Activated CD4-positive, alpha-beta T cell treated with anti-CD3 and anti-CD28 coated beads, Interleukin-2, amount 10 ng/mL, durations not matched to agents 7 days and 5 days (primary cell): ENCODE measurements at regions not wholly inside any gene's neighbourhood (a gene's known extent, or its start where the extent isn't known, plus 50 kb on each side); places are given as distances from the start of the nearest gene placed in this dataset.
"Not testable (repeated sequence)": the region's sequence is repeated elsewhere in the genome, so short reads cannot be mapped to it uniquely, and the experiment has no call there.

ENCODE experiments used
- CTCF ChIA-PET: fragments of 350-600 bp; sonication (Branson Sonifier 250); formaldehyde crosslinking; loops from one replicate; lab custom pipeline; 2021; ENCODE audit warnings: antibody characterized with exemption; lab: Charles Lee
- POLR2A ChIA-PET: fragments of 350-600 bp; sonication (Branson Sonifier 250); formaldehyde crosslinking; loops from one replicate; lab custom pipeline; 2021; ENCODE audit warnings: antibody characterized with exemption; lab: Charles Lee
- DNase-seq: peaks from one replicate; pipeline ENCODE4 v3.0.0-alpha.2; 2020
- H3K27ac Mint-ChIP-seq: one replicate; pipeline ENCODE4 v1.8.0; 2021; ENCODE audit warnings: mild to moderate bottlenecking, moderate library complexity, mixed read lengths
- H3K27me3 Mint-ChIP-seq: one replicate; pipeline ENCODE4 v1.8.0; 2021; ENCODE audit warnings: mixed read lengths
- H3K36me3 Mint-ChIP-seq: one replicate; pipeline ENCODE4 v1.8.0; 2021; ENCODE audit warnings: low read depth, mixed read lengths
- H3K4me1 Mint-ChIP-seq: one replicate; pipeline ENCODE4 v1.8.0; 2021; ENCODE audit warnings: mixed read lengths
- H3K4me3 Mint-ChIP-seq: one replicate; pipeline ENCODE4 v1.8.0; 2021; ENCODE audit warnings: mild to moderate bottlenecking, moderate library complexity, mixed read lengths
- H3K9me3 Mint-ChIP-seq: one replicate; pipeline ENCODE4 v1.8.0; 2021; ENCODE audit warnings: mixed read lengths

DNA sequence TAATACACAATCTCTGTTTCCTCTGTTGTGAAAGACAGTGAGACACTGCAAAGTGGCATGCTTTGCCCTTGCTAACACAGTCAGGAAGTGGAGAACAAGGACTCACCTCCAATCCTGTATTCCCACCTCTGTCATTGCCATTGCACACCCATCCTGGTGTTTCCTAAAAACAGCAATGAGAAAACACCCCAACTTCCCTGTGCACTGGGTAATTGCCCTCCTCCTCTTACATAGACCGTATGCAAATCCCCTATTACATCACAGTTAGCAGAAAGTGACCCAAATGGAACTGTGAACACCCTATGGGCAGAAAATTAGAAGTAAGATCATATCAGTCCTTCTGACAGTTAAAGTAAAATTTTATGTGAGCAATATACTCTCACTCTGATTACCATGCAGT, 355.5 kb downstream of the BCL11B start:
- H3K4me3 Mint-ChIP-seq, result no peak overlapping the region
- POLR2A ChIA-PET, result no interaction called here
- DNase-seq, result no peak
- H3K27ac Mint-ChIP-seq, result no peak overlapping the region
- H3K4me1 Mint-ChIP-seq, result peaks cover 30% of the 10 kb centered on the region
- no peaks in the 10 kb centered on the region for H3K27me3 Mint-ChIP-seq
- no peaks in the 10 kb centered on the region for H3K36me3 Mint-ChIP-seq
- no peaks in the 10 kb centered on the region for H3K9me3 Mint-ChIP-seq
- CTCF ChIA-PET, result no interaction called here

DNA sequence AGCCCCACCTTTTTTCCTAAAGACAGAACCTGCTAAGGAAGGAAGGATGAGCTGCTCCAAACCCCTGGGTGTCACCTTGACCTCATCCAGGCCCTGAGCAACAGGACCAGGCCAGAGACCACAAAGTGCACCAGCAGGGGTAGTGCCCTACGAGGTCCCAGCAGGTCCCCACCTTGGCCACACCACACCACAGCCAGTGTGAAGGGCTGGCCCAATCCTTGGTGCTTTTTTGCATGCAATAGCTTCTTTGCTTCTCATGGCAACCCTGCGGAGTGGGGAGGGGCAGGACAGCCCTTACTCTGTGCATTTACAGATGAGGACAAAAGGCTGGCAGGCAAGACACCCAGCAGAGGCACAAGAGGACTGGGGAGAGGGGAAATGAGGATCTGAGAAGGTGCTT, 352.6 kb downstream of the BCL11B start:
- H3K36me3 Mint-ChIP-seq, result peaks cover 5% of the 10 kb centered on the region
- POLR2A ChIA-PET, result no interaction called here
- peaks cover 9% of the 10 kb centered on the region for H3K9me3 Mint-ChIP-seq
- H3K27me3 Mint-ChIP-seq, result no peaks in the 10 kb centered on the region
- peaks cover 7% of the 10 kb centered on the region for H3K4me1 Mint-ChIP-seq
- DNase-seq, result no peak
- no peak overlapping the region for H3K27ac Mint-ChIP-seq
- no peak overlapping the region for H3K4me3 Mint-ChIP-seq
- CTCF ChIA-PET, result interaction anchor here (0.7 to 3.3 kb wide), 4 partner anchors 10 to 269 kb away, joined by 3 to 12 read pairs (median 4); no protein-coding TSS in a partner anchor

DNA sequence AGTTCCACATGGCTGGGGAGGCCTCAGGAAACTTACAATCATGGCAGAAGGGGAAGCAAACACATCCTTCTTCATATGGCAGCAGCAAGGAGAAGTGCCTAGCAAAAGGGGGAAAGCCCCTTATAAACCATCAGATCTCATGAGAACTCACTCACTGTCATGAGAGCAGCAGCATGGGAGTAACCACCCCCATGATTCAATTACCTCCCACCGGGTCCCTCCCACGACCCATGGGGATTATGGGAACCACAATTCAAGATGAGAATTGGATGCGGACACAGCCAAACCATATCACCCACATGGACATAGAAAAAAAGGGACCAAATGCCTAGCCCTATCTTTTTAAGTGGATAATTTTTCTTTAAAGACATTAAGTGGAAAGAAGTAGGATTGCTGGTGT, 350.7 kb downstream of the BCL11B start:
- H3K27me3 Mint-ChIP-seq, H3K27ac Mint-ChIP-seq, H3K4me3 Mint-ChIP-seq, DNase-seq, CTCF ChIA-PET, H3K9me3 Mint-ChIP-seq, H3K36me3 Mint-ChIP-seq, POLR2A ChIA-PET: not testable (repeated sequence)
- peaks cover 20% of the 10 kb centered on the region for H3K4me1 Mint-ChIP-seq

DNA sequence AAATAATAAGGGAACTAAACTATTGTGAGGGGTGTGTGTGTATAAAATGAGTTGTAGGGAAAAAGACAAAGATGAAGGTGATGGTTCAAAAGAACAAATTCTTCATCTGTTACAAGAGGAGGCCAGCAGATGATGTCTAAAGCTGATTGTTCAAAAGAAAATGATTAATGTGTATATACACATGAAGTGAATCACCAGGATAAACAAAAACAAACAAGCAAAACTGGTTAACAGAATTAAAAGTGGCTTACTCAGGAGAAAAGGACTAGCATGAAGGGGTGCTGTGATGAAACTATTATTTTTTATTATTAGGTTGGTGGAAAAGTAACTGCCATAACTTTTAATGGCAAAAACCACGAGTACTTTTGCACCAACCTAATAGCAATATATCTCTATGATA, 348.4 kb downstream of the BCL11B start:
- peaks cover 10% of the 10 kb centered on the region for H3K36me3 Mint-ChIP-seq
- CTCF ChIA-PET, result no interaction called here
- peaks cover 34% of the 10 kb centered on the region for H3K4me1 Mint-ChIP-seq
- H3K4me3 Mint-ChIP-seq, result no peak overlapping the region
- H3K27ac Mint-ChIP-seq, result no peak overlapping the region
- DNase-seq, result no peak
- no peaks in the 10 kb centered on the region for H3K27me3 Mint-ChIP-seq
- peaks cover 11% of the 10 kb centered on the region for H3K9me3 Mint-ChIP-seq
- POLR2A ChIA-PET, result no interaction called here

DNA sequence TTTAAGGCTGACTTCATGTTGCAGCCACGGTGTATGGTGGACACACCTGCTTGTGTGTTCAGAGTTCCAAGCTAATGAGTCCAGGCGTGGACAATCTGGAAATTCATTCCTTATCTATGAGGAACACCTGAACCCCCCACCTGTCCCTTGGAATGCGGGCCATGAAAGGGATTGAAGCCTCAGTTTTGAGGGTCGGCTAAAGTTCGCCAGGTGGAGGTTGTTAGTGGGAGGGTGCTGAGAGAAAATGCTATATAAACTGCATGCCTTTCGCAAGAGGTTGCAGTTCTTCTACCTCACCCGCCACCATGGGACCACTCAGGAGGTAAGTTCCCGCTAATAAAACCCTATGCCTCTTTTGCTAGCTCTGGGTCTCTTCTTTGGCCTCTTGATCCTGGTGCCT, 348.0 kb downstream of the BCL11B start:
- Mint-ChIP-seq H3K4me1 (peaks cover 38% of the 10 kb centered on the region), H3K27ac (no peak overlapping the region), H3K4me3 (no peak overlapping the region), H3K9me3 (peaks cover 13% of the 10 kb centered on the region), H3K27me3 (no peaks in the 10 kb centered on the region), H3K36me3 (peaks cover 10% of the 10 kb centered on the region)
- DNase-seq, result no peak
- ChIA-PET POLR2A (no interaction called here), CTCF (no interaction called here)

DNA sequence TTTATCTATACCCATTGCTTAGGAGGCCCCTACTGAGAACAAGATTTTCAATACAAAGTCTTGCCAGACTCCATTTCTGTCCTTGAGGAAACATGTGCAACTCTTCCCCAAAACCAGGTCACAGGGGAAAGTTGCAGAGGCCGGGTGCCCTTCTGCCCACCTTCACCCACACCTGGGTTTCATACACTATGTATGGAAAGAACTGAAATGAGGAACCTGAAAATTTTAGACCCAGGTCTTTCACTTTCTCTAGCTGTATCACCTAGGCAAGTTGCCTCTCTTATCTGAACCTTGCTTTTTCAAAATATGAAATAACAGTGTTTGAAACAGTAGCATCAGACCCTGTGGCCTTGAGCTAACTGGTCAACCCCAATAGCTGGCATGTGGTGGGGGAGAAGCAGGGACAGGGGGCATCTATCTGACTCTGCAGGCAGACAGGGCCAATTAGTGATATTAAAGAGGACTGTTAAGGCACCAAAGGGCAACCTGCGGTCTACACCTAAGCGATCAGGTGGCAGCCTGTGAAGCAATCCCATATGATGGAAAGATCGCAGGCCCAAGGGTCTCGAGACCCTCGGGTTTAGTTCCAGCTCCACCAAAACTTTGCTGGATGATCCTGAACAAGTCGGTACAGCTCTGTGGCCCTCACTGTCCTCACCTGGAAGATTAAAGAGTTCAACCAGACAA, 346.5 kb downstream of the BCL11B start:
- Mint-ChIP-seq H3K27me3 (no peaks in the 10 kb centered on the region), H3K4me1 (peaks cover 41% of the 10 kb centered on the region), H3K36me3 (peaks cover 10% of the 10 kb centered on the region), H3K4me3 (no peak overlapping the region), H3K27ac (peak overlapping the region; percentile 89), H3K9me3 (peaks cover 15% of the 10 kb centered on the region)
- ChIA-PET POLR2A (no interaction called here), CTCF (interaction anchor here (0.9 to 1.2 kb wide), 3 partner anchors 11 to 27 kb away, joined by 3 to 6 read pairs (median 3); no protein-coding TSS in a partner anchor)
- no peak for DNase-seq

DNA sequence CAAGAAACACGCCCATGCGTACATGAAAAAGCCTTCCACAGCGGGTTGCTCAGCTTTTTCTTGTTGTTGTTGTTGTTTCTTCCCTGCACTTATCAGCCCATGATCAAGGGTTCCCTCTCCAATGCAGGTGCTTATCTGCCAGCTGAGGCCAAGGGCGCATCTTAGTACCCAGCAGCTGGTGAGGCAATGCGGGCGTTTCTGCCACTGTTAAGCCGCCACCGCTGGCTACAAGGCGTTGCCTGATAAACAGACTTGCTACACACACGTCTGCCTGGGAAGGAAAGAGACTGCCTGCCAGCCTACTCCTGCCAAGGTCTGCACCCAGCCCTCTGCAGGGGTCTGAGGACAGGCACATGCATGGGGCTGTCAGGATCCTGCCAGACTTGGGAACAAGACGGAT, 345.9 kb downstream of the BCL11B start:
- H3K27ac Mint-ChIP-seq, result peak overlapping the region; percentile 89
- ChIA-PET CTCF (no interaction called here), POLR2A (no interaction called here)
- H3K4me1 Mint-ChIP-seq, result peaks cover 47% of the 10 kb centered on the region
- peaks cover 18% of the 10 kb centered on the region for H3K9me3 Mint-ChIP-seq
- DNase-seq, result peak; percentile 70
- no peak overlapping the region for H3K4me3 Mint-ChIP-seq
- H3K27me3 Mint-ChIP-seq, result no peaks in the 10 kb centered on the region
- peaks cover 15% of the 10 kb centered on the region for H3K36me3 Mint-ChIP-seq

DNA sequence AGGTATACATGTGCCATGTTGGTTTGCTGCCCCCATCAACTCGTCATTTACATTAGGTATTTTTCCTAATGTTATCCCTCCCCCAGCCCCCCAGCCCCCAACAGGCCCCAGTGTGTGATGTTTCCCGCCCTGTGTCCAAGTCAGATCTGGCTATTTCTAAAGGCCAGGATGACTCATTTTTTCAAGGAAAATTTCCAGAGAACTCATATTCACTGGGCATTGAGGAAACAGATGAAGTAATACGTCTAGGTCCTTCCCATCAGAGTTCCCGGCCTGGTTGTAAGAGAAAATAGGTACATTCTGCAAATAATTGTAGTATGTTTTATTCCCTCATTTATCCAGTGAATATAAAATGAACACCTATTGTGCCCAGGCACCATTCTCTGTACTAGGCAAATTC, 345.2 kb downstream of the BCL11B start:
- CTCF ChIA-PET, result interaction anchor here (0.7 kb wide), 1 partner anchor 720 kb away, joined by 4 read pairs; no protein-coding TSS in a partner anchor
- H3K27ac Mint-ChIP-seq, result peak overlapping the region; percentile 89
- no peak for DNase-seq
- POLR2A ChIA-PET, result no interaction called here
- H3K36me3 Mint-ChIP-seq, result peaks cover 20% of the 10 kb centered on the region
- H3K27me3 Mint-ChIP-seq, result no peaks in the 10 kb centered on the region
- H3K4me1 Mint-ChIP-seq, result peaks cover 54% of the 10 kb centered on the region
- H3K4me3 Mint-ChIP-seq, result no peak overlapping the region
- peaks cover 15% of the 10 kb centered on the region for H3K9me3 Mint-ChIP-seq

DNA sequence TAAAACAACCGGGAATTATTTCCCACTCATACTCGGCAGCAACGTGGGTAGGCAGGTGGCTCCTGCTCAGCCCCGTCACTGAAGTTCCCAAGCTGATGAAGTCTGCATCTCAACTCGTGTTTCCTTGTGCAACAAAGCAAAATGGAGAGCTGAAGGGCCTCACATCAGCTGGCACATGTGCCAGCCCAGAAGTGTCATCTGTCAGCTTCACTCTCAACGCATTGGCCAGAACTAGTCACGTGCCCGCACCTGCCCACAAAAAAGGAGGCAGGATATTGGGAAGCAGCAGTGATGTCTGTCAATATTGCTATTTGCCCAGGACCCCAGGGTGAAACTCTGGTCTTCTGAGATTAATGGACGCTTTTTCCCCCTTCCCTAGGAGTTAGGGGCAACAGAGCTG, 344.0 kb downstream of the BCL11B start:
- peaks cover 20% of the 10 kb centered on the region for H3K36me3 Mint-ChIP-seq
- ChIA-PET CTCF (interaction anchor here (2.0 kb wide), 1 partner anchor 56 kb away, joined by 5 read pairs; no protein-coding TSS in a partner anchor), POLR2A (no interaction called here)
- H3K4me1 Mint-ChIP-seq, result peaks cover 66% of the 10 kb centered on the region
- H3K9me3 Mint-ChIP-seq, result peaks cover 9% of the 10 kb centered on the region
- peak overlapping the region; percentile 28 for H3K27ac Mint-ChIP-seq
- no peak for DNase-seq
- H3K4me3 Mint-ChIP-seq, result no peak overlapping the region
- H3K27me3 Mint-ChIP-seq, result no peaks in the 10 kb centered on the region

DNA sequence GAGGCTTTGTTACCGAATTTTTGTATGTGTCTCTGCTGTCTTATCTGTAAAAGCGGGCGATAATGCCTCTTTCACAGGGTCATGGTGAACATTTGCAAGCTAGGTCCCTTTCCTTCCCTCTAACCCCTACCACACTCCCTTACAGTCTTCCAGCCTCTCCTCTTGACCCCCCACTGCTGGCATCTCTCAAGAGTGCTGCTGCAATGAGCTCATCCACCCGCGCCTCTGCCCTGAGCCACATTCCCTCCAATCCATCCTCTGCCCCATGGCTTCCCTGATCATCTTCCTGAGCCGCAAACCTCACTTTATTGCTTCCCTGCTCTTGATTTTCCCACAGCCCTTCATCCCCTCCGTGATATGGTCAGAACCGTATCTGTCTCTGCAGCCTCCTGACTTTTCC, 343.6 kb downstream of the BCL11B start:
- no peak overlapping the region for H3K27ac Mint-ChIP-seq
- H3K36me3 Mint-ChIP-seq, result peaks cover 22% of the 10 kb centered on the region
- no peak for DNase-seq
- no peaks in the 10 kb centered on the region for H3K27me3 Mint-ChIP-seq
- ChIA-PET CTCF (interaction anchor here (1.4 to 2.0 kb wide), 2 partner anchors 10 to 56 kb away, joined by 5 to 6 read pairs; no protein-coding TSS in a partner anchor), POLR2A (no interaction called here)
- H3K9me3 Mint-ChIP-seq, result peaks cover 9% of the 10 kb centered on the region
- peaks cover 70% of the 10 kb centered on the region for H3K4me1 Mint-ChIP-seq
- H3K4me3 Mint-ChIP-seq, result no peak overlapping the region

DNA sequence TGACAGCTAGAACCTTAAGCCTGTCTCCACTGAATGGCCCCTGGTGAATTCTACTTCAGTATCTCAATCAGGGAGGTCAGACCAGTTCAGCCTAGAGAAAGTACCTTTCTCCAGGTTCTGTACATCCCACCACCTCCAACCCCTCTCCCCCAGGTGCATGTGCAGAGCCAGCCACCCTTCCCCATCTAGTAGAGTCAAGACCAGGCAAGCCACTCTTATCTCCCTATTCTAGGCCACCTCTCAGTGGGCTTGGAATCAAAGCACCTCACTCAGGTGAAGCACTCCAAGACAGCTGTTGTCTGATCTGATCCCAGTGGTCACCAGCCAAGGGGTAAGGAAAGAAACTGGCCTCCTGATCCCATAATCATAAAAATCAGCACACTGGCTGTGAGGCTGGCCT, 340.9 kb downstream of the BCL11B start:
- ChIA-PET POLR2A (no interaction called here), CTCF (interaction anchor here (1.1 to 2.6 kb wide), 3 partner anchors 12 to 485 kb away, joined by 3 to 12 read pairs (median 3); no protein-coding TSS in a partner anchor)
- no peak for DNase-seq
- peaks cover 31% of the 10 kb centered on the region for H3K36me3 Mint-ChIP-seq
- H3K27me3 Mint-ChIP-seq, result no peaks in the 10 kb centered on the region
- peaks cover 76% of the 10 kb centered on the region for H3K4me1 Mint-ChIP-seq
- peak overlapping the region; percentile 95 for H3K27ac Mint-ChIP-seq
- H3K4me3 Mint-ChIP-seq, result no peak overlapping the region
- H3K9me3 Mint-ChIP-seq, result peaks cover 20% of the 10 kb centered on the region

DNA sequence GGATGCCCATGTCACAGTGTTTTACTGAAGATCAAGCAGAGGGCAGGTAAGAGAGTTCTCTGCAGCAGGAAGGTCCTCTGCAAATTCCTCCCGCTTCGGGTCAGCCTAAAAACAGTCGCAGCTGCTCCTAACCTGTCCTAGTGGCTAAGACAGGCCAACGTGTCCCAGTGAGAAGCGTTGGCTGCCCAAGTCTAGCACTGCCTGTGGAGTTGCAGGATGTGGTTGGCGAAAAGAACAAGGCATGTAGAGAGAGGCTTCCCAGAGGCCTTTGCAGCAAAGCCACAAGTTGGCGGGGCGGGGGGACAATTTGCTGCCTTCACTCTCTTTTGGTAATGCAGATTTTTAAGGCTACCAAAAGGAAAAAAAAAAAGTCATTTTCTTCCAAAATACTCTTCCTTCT, 340.1 kb downstream of the BCL11B start:
- Mint-ChIP-seq H3K4me1 (peaks cover 68% of the 10 kb centered on the region), H3K27ac (peak overlapping the region; percentile 95), H3K4me3 (peak overlapping the region; percentile 63), H3K36me3 (peaks cover 31% of the 10 kb centered on the region), H3K9me3 (peaks cover 20% of the 10 kb centered on the region), H3K27me3 (no peaks in the 10 kb centered on the region)
- DNase-seq, result peak; percentile 87
- ChIA-PET CTCF (interaction anchor here (1.4 to 2.6 kb wide), 4 partner anchors 13 to 19 kb away, joined by 3 to 12 read pairs (median 3); no protein-coding TSS in a partner anchor), POLR2A (no interaction called here)

DNA sequence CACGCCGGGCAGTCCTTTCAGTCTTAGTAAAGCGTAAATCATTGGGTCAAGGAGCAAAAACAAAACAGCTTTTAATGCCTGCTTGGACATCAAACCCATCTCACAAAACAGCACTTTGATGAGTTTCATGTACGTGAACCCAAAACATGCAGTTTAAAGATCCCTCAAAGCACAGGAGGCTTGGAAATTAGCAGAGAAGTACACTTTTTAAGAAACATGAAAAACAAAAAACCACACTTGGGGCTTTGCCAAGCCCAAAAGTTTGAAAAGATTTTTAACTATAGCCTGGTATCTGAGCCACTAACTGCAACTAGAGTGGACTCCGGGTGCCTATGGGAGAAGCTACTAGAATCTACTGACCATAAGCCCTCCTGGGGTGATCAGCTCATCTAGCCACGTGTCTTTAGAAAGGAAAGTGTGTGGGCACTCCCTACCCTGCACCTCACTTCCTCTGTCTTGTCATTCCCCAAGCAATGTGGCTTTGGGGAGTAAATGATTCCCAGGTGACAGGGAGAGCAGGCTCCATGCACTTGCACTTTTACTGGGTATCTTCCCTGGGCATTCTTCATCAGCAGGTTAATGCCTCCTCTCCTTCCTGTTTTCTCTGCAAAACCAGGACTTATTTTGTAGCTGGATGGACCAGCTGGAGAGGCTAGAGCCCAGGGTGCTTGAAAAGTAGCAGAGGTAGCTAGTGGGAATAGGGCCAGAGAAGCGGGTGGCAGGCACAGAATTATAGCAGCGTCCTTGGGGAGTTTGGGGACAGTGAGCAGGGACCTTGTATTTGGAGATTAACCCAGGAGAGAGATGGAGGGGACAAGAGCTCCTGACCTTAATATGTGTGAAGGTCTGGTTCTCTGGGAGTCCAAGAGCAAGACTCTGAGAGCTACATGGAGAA, 339.3 kb downstream of the BCL11B start:
- peak overlapping the region; percentile 63 for H3K4me3 Mint-ChIP-seq
- H3K27ac Mint-ChIP-seq, result peak overlapping the region; percentile 95
- no peaks in the 10 kb centered on the region for H3K27me3 Mint-ChIP-seq
- DNase-seq, result peak; percentile 11
- H3K9me3 Mint-ChIP-seq, result peaks cover 22% of the 10 kb centered on the region
- H3K4me1 Mint-ChIP-seq, result peaks cover 69% of the 10 kb centered on the region
- CTCF ChIA-PET, result interaction anchor here (0.9 to 2.6 kb wide), 7 partner anchors 11 to 318 kb away, joined by 3 to 12 read pairs (median 3); no protein-coding TSS in a partner anchor
- POLR2A ChIA-PET, result no interaction called here
- H3K36me3 Mint-ChIP-seq, result peaks cover 30% of the 10 kb centered on the region
